ENCODE measurements at regions not wholly inside any gene's neighbourhood (a gene's known extent, or its start where the extent isn't known, plus 50 kb on each side); places are given as distances from the start of the nearest gene placed in this dataset.

DNA sequence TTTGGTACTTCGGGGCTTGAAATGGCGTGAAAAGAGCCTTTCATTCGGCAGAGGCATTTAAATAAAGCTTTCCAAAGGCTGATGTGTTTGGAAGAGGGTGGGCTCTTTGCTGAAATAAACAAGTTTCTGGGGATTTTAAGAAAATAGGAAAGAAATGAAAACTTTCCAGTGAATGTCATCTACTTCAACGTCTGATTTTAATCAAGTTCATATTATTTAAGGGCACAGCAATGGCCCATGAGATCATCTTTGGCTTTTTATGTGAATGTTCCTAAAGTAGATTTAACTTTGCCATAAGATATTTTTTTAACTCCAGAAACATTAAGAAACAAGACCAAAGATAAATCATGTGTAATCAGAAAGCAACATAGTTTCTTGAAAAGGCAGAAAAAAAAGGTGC, 69.8 kb upstream of the TTC29 start:
- TF ChIP-seq, protein P1, sequence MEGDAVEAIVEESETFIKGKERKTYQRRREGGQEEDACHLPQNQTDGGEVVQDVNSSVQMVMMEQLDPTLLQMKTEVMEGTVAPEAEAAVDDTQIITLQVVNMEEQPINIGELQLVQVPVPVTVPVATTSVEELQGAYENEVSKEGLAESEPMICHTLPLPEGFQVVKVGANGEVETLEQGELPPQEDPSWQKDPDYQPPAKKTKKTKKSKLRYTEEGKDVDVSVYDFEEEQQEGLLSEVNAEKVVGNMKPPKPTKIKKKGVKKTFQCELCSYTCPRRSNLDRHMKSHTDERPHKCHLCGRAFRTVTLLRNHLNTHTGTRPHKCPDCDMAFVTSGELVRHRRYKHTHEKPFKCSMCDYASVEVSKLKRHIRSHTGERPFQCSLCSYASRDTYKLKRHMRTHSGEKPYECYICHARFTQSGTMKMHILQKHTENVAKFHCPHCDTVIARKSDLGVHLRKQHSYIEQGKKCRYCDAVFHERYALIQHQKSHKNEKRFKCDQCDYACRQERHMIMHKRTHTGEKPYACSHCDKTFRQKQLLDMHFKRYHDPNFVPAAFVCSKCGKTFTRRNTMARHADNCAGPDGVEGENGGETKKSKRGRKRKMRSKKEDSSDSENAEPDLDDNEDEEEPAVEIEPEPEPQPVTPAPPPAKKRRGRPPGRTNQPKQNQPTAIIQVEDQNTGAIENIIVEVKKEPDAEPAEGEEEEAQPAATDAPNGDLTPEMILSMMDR (IDR thresholded peaks at IDR 0.05; ENCODE audit: low read depth, low read length) = no peak
- H3K4me3 ChIP-seq (ENCODE audit: low read depth, low read length) = no peak overlapping the region

DNA sequence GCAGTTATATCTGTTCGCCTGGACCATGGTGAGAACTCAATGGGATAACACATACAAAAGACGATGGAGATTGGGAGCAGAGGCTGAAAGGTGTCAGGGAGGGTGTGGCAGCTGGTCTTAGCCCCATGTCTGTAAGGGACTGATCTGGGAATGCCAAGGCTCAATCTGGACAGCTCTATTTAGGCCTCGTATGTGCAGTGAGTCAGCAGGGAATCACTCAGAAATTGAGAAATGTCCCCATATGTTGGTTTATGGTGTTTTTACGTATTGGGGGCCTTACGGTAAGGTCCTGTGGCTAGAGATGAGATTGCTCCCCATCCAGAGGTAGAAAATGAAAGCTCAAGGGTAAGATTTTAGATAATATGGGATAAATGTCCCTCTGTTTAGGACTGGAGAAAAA, 71.4 kb upstream of the TTC29 start:
- TF ChIP-seq, protein P1 (IDR thresholded peaks at IDR 0.05; ENCODE audit: low read depth, low read length) = no peak
- H3K4me3 ChIP-seq (ENCODE audit: low read depth, low read length) = no peak overlapping the region

DNA sequence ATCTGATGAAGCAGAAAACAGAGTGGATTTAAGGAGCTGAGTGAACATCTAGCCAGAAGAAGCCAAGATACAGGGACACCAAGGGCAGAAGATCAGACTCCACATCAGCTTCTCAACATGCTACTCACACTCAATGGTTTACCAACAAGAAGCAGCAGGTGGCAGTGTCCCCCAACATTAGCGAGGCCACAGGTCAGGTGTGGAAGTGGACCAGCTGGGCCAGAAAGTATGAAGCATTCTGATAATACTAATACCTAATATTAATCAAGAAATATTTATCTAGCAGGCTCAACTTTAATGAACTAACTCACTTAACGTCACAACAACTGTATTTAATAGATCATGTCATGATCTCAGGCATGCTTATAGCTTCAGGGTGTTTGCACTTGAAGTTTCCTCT, 73.4 kb upstream of the TTC29 start:
- H3K4me3 ChIP-seq (ENCODE audit: low read depth, low read length) = no peak overlapping the region
- TF ChIP-seq, protein P1 (IDR thresholded peaks at IDR 0.05; ENCODE audit: low read depth, low read length) = peak; percentile 56; the same call in 1 of the 2 replicates

DNA sequence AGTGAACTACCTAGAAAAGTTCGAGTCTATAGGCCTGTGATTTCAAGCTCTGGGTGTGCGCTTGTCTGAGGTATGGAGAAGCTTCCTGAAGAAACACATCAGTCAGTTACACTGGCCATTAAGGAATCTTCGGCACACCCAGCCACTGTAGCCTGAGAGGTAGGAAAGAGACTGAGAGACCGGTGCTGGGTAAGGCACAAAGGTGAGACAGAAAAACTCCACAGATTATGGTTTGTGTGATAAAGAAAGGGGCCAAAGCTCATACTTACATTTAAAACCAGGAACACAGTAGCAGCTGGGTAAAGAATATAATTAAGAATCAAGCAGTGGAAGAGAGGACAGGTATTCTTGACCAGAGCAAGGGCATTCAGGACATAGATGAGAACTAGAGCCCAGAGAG, 74.8 kb upstream of the TTC29 start:
- H3K4me3 ChIP-seq (ENCODE audit: low read depth, low read length) = no peak overlapping the region
- TF ChIP-seq, protein P1 (IDR thresholded peaks at IDR 0.05; ENCODE audit: low read depth, low read length) = no peak

DNA sequence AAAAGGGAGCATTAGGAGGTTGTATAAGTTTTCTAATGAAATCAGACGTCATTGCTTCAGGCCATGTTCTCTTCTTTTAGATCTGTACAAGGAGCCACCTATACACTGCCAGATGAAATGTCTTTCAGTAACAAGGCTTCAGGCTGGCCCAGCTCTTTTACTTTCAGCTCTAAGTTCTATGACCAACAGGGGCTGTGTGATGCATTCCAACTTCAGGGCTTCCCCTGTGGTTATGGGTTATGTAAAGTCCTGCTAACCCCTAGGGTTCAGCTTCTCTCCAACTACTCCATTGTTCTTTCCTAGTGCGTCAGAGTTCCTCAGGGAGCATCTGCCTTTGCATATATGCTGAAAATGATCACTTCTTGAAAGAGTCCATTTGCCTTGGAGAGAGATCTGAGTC, 79.4 kb upstream of the TTC29 start:
- TF ChIP-seq, protein P1 (IDR thresholded peaks at IDR 0.05; ENCODE audit: low read depth, low read length) = no peak
- H3K4me3 ChIP-seq (ENCODE audit: low read depth, low read length) = no peak overlapping the region

DNA sequence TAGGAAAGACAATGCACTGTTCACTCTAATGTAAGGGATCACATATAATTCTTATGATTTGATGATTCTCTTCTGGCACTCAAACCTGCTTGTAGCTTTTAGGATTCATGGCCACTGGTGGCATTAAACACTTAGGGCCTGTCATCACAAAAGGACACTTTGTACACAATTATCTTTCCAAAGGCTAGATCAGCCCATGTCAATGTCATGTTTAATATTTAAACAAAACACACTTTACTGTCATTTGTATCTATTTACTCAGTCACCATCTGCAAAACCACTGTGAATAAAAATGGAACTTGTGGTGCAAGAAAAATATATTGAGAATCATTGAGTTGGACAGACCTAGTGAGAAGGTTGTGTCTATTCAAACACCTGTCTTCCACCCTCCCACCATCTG, 83.6 kb upstream of the TTC29 start:
- H3K4me3 ChIP-seq (ENCODE audit: low read depth, low read length) = no peak overlapping the region
- TF ChIP-seq, protein P1 (IDR thresholded peaks at IDR 0.05; ENCODE audit: low read depth, low read length) = no peak

DNA sequence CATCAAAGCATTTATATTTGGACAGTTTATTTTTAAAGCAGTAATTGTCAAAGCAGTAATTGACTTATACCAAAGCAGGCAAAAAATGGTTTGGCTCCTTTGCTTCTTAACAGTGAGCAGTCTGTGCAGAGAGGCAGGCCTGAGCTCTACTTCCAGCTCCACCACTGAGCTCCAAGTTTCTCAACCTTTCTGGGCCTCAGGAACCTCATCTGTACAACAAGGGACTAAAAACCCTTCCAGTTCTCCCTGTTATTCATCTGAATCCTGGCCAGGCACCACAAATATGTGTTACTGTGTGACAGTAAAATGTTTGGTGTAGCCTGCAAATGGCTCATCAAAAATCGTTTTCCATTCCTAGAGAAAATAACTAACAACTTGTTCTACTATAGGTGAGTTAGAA, 88.7 kb upstream of the TTC29 start:
- H3K4me3 ChIP-seq (ENCODE audit: low read depth, low read length) = no peak overlapping the region
- TF ChIP-seq, protein P1 (IDR thresholded peaks at IDR 0.05; ENCODE audit: low read depth, low read length) = no peak
